Muscle layer of colon (tissue), 2 donors: ENCODE measurements at regions not wholly inside any gene's neighbourhood (a gene's known extent, or its start where the extent isn't known, plus 50 kb on each side); places are given as distances from the start of the nearest gene placed in this dataset.

Experiments
- H3K27ac ChIP-seq: one replicate; pipeline ENCODE4 v1.7.0; 2013; ENCODE audit warnings: low read depth, mild to moderate bottlenecking, low read length, moderate library complexity
- H3K27me3 ChIP-seq, 2 donors: one replicate each; pipeline ENCODE4 v1.7.0; 2013; ENCODE audit warnings: low read length in 2 of 2, mild to moderate bottlenecking in 2 of 2; ENCODE audit not compliant: insufficient read depth in 2 of 2, control insufficient read depth in 1 of 2
- H3K36me3 ChIP-seq: one replicate; pipeline ENCODE4 v1.7.0; 2013; ENCODE audit warnings: mild to moderate bottlenecking, low read length; ENCODE audit not compliant: insufficient read depth
- H3K4me1 ChIP-seq: one replicate; pipeline ENCODE4 v1.7.0; 2013; ENCODE audit warnings: mild to moderate bottlenecking, low read length; ENCODE audit not compliant: insufficient read depth
- H3K4me3 ChIP-seq, 2 donors: one replicate each; pipeline ENCODE4 v1.7.0; 2013; ENCODE audit warnings: low read length in 2 of 2, low read depth in 1 of 2, mild to moderate bottlenecking in 1 of 2, moderate library complexity in 1 of 2
- H3K9ac ChIP-seq: one replicate; pipeline ENCODE4 v1.7.0; 2013; ENCODE audit warnings: low read length
- H3K9me3 ChIP-seq: one replicate; pipeline ENCODE4 v1.7.0; 2013; ENCODE audit warnings: mild to moderate bottlenecking, low read length
- donor health status: abdominal sarcoma.
- donor health status: Adenocarcinoma of cecum.

DNA sequence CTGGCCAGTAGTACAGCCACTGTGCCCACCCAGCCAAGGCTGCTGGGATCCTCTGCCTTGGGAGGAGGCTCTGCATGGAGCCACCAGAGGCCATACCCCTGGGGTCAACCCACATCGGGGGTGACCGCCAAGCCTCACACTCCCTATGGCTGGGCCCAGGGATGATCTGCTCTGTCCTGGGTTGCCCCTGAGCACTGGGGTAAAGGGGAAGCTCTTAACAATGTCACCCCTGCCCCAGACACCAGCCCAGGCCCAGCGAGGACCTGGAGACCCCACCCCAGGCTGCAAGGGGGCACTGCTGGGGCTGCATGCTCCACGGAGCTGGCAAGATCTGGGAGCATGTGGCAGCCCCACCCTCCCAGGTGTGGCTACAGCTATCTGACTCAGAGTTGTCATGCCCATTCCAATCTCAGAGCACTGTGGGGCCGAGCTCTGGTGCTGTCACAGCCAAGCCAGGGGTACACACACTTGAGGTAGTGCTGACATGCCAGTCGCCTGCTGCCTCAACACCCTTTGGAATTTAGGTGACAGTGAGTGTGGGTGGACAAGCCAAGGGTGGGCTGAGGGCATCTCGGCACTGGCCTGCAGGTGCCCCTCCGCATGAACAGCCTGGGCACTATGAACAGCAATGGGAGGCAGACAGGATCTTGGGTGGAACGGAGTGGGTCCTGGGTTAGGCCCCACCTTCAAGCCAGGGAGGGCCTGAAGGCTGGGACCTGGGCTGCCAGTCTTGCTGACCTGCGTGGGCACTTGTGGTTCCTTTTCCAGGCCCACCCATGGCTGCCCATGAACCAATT is 427.7 kb downstream of the LRRIQ3 start:
- Histone ChIP-seq H3K9me3 (no peaks in the 10 kb centered on the region), H3K4me3 (no peak overlapping the region), H3K36me3 (no peaks in the 10 kb centered on the region), H3K27ac (no peak overlapping the region), H3K9ac (no peak overlapping the region), H3K27me3 (no peaks in the 10 kb centered on the region), H3K4me1 (no peaks in the 10 kb centered on the region)

DNA sequence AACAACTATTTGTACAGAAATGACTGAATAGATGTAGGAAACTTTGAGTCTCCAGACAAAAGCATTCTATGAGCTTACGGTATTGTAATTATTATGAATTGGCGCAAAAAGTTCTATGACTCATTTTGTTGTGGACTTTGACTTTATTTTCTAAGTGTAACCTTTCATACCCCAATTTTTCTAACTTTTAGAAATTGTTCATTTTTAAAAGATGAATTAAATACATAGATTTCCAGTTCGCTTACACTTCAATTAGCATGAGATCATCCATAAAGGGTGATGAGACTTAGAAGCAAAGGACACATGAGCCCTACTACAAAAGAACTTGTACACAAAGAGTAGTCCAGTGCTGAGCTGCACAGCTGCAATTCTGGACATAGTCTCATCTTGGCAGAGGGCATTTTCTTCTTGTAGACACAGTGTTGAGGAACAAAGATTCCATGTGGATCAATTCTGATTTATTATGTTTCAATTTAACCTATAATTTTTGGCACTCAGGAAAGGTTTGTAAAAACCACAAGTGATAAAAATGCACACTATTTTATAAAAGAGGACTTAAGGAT is 431.1 kb downstream of the LRRIQ3 start:
- no peaks in the 10 kb centered on the region for H3K4me1 ChIP-seq
- no peaks in the 10 kb centered on the region for H3K36me3 ChIP-seq
- no peaks in the 10 kb centered on the region for H3K27me3 ChIP-seq
- H3K27ac ChIP-seq: no peak overlapping the region
- no peak overlapping the region for H3K9ac ChIP-seq
- H3K9me3 ChIP-seq: no peaks in the 10 kb centered on the region
- no peak overlapping the region for H3K4me3 ChIP-seq

DNA sequence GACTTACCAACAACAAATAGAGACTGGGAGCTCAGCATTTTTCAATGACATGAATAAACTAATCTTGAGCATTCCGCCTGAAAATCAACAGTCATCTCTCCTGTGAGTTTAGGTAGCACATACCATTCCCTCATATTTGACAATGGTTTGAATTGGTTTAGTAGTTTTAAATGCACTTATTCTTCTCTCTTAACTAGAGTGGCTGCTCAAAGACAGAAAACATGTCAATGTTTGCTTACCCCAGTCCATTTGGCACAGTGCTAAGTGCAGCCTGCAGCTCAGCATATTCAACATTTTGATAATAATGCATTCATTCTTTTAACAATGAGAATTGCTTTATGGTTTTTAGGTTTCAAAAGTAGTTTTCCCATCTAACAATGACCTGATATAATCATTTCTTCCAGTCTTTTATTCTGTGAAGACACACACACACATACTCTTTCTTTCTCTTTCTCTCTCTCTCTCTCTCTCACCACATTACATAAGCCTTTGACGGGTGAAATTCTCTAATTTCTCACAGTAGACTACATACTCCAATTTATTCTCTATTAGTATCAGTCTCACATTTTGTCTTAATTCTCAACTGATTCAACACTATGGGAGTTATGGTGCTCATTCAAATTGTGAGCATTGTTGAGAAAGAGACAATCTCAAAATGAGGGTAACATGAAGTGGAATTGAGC is 432.3 kb downstream of the LRRIQ3 start:
- Histone ChIP-seq H3K27ac (no peak overlapping the region), H3K4me3 (no peak overlapping the region), H3K27me3 (no peaks in the 10 kb centered on the region), H3K9me3 (no peaks in the 10 kb centered on the region), H3K4me1 (no peaks in the 10 kb centered on the region), H3K36me3 (no peaks in the 10 kb centered on the region), H3K9ac (no peak overlapping the region)

DNA sequence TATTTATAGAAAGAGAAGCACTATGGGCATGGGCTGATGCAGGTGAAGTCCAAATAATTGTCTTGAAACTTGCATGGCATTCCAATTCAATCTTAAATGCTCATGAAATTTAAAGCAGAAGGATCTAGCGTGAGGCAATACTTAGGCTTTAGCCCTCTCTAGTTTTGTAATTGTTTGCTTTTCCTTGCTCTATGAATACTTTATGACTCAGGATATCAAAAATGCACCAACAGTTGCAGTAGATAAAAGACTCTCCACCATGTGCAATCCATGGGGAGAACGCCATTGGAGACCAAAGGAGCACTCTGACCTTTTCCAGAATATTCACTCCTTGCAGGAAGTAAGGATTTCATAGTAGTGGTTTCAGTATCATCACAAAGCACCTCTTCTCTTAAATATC is 436.4 kb downstream of the LRRIQ3 start:
- no peaks in the 10 kb centered on the region for H3K36me3 ChIP-seq
- H3K9me3 ChIP-seq: no peaks in the 10 kb centered on the region
- H3K27ac ChIP-seq: no peak overlapping the region
- H3K4me3 ChIP-seq: no peak overlapping the region
- H3K4me1 ChIP-seq: no peaks in the 10 kb centered on the region
- no peak overlapping the region for H3K9ac ChIP-seq
- no peaks in the 10 kb centered on the region for H3K27me3 ChIP-seq

DNA sequence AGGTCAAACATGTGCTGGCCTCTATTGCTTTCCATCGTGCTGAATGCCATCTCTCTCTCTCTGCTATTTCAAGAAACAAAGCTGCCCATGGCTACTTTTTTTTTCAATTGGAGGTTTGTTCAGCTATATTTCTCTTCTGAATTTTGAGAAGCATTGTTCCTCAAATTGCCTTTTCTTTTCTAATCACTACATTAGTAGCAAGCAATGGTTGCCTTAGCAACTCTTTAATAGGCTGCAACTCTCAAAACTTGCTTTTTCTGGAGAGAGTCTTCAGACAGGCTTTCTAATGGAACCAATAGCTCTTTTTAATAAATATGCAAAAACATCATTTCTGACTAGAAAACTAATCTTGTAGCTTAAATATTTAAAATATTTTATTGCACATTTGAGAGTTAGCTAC is 439.0 kb downstream of the LRRIQ3 start:
- H3K36me3 ChIP-seq: no peaks in the 10 kb centered on the region
- H3K9me3 ChIP-seq: no peaks in the 10 kb centered on the region
- no peaks in the 10 kb centered on the region for H3K4me1 ChIP-seq
- no peaks in the 10 kb centered on the region for H3K27me3 ChIP-seq
- no peak overlapping the region for H3K27ac ChIP-seq
- no peak overlapping the region for H3K4me3 ChIP-seq
- no peak overlapping the region for H3K9ac ChIP-seq

- Histone ChIP-seq H3K27me3 (no peaks in the 10 kb centered on the region), H3K27ac (no peak overlapping the region), H3K9ac (no peak overlapping the region), H3K9me3 (no peaks in the 10 kb centered on the region), H3K4me1 (no peaks in the 10 kb centered on the region), H3K4me3 (no peak overlapping the region), H3K36me3 (no peaks in the 10 kb centered on the region)
These were observed 441.2 kb downstream of the LRRIQ3 start for GRCh38 chr1:73756817-73757216.

DNA sequence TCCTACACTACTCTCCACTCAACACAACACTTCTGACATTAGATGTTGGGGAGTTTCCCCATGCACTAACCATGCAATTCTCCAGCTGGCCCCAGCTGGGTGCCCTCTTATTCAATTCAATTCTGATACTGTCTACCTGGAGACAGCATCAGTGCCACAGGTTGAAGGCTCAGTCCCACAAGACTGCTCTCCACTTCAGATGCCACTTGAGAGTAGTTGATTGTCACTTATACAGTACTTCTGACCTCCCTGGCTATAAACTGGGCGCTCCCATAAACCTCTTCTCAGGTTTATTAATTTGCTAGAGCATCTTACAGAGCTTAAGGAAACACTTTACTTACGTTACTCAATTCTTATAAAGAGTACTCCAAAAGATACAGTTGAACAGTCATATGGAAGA is 442.3 kb downstream of the LRRIQ3 start:
- H3K9ac ChIP-seq: no peak overlapping the region
- H3K27me3 ChIP-seq: no peaks in the 10 kb centered on the region

DNA sequence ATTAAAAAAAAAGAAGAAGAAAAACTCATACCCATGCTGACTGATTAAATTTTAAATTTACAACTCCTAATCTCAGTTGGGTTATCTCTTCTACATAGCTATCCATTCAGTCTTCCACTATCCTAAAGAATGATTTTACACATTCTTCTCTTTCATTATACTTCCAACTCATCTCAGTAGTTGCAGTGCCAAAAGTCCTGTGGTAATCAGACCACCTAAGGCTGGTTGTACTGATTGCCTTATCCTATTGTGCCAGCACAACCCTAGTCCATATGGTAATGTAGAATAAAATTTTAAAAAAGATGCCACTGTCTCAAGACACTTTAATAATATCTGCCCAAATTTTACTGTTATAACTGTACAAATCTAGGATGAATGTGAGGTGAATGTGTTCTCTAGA is 448.0 kb downstream of the LRRIQ3 start:
- Histone ChIP-seq H3K4me1 (no peaks in the 10 kb centered on the region), H3K9ac (no peak overlapping the region), H3K4me3 (no peak overlapping the region), H3K27me3 (no peaks in the 10 kb centered on the region), H3K9me3 (no peaks in the 10 kb centered on the region), H3K36me3 (no peaks in the 10 kb centered on the region), H3K27ac (no peak overlapping the region)

More for the DNA sequence above, 442.3 kb downstream of the LRRIQ3 start:
- Histone ChIP-seq H3K36me3 (no peaks in the 10 kb centered on the region), H3K27ac (no peak overlapping the region), H3K9me3 (no peaks in the 10 kb centered on the region), H3K4me3 (no peak overlapping the region), H3K4me1 (no peaks in the 10 kb centered on the region)

- Histone ChIP-seq H3K4me1 (no peaks in the 10 kb centered on the region), H3K9me3 (no peaks in the 10 kb centered on the region), H3K27me3 (no peaks in the 10 kb centered on the region), H3K4me3 (no peak overlapping the region), H3K9ac (no peak overlapping the region), H3K27ac (no peak overlapping the region), H3K36me3 (no peaks in the 10 kb centered on the region)
These were observed 453.0 kb downstream of the LRRIQ3 start for GRCh38 chr1:73744985-73745384.

- Histone ChIP-seq H3K27ac (no peak overlapping the region), H3K9me3 (no peaks in the 10 kb centered on the region), H3K36me3 (no peaks in the 10 kb centered on the region), H3K9ac (no peak overlapping the region), H3K27me3 (no peaks in the 10 kb centered on the region), H3K4me1 (no peaks in the 10 kb centered on the region), H3K4me3 (no peak overlapping the region)
These were observed 461.9 kb downstream of the LRRIQ3 start for GRCh38 chr1:73736125-73736524.

DNA sequence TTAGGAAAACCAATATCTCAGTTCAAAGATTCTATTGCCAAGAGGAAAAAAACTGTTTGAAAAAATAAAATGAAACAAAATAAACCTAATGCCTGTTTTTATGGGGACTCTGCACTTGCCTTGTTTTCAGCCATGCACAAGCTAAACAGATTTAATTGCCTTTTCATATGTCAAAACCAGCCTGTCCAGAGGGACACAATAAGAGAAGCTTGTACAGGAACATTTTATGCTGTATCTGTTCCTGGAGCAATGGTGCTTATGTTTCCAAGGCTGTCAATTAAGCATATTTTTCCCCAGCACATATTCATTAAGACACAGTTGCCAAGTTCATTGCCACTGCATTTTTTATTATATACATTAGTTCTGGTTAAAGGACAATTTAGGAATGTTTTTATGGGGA is 470.9 kb downstream of the LRRIQ3 start:
- Histone ChIP-seq H3K36me3 (no peaks in the 10 kb centered on the region), H3K4me3 (no peak overlapping the region), H3K27me3 (no peaks in the 10 kb centered on the region), H3K9me3 (no peaks in the 10 kb centered on the region), H3K9ac (no peak overlapping the region), H3K27ac (no peak overlapping the region), H3K4me1 (no peaks in the 10 kb centered on the region)
